NCI-H446 treated with DMSO at 0.1 percent for 48 hours (cell line): ENCODE measurements at regions not wholly inside any gene's neighbourhood (a gene's known extent, or its start where the extent isn't known, plus 50 kb on each side); places are given as distances from the start of the nearest gene placed in this dataset.
A peak's percentile ranks its signal among the peaks of the same experiment; 100 is the strongest.

ENCODE experiments used
- DNase-seq: peaks from one replicate; lab custom pipeline; 2025; lab: John Stamatoyannopoulos, UW

DNA sequence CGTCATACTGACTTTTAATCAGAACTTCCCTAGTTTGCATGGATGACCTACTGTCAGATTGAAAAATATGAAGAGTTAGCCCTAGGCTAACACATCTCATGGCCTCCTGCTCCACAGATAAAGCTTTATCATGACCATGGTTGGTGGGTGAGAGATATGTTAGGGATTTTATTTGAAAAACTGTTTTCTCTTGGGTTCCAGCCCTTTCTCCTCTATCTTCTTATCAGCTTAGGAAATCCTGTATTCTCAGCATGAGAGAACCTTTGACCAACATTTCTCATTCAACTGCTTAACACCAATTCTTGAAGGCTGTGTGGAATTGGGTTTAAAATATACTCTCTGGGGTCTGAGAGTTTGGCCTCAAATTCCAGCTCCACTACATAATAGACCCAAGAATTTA lies 1407.0 kb upstream of the CELF4 start:
- no peak for DNase-seq

DNA sequence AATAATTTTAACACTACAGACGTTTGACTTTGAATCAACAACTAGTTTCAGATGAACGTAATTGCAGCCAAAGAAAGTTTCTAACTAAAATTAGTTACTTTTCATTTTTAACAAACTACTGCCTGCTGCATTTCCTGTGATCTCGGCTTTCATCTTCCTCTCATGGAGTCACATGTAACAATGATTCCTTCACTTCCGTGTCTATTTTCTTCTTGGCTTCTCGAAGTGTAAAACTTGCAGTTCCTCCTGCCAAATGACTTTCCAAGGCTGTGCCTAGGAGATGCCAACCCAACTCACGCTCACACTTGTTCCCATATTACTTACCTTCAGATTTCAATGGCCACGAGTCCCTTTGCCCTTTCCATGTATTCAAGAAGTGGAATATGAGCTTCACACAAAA lies 1406.3 kb upstream of the CELF4 start:
- DNase-seq: no peak

DNA sequence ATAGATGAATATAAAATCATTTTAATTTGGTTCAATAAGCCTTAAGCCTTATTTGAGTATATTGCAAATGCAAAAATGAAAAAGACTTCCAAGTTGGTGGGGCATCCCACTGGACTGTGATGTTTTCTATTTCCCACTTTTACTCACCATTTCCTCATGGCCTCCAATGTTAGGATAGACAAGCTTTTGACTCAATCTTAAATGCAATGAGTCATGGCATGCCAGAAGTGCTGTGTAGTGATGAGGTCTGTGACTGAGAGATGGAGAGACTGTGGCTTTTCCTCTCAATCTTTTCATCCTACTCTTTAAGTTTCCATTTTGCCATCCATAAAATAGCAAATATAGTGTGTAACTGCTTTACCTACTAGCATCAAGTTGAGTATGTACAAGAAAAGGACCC lies 1401.2 kb upstream of the CELF4 start:
- no peak for DNase-seq

DNA sequence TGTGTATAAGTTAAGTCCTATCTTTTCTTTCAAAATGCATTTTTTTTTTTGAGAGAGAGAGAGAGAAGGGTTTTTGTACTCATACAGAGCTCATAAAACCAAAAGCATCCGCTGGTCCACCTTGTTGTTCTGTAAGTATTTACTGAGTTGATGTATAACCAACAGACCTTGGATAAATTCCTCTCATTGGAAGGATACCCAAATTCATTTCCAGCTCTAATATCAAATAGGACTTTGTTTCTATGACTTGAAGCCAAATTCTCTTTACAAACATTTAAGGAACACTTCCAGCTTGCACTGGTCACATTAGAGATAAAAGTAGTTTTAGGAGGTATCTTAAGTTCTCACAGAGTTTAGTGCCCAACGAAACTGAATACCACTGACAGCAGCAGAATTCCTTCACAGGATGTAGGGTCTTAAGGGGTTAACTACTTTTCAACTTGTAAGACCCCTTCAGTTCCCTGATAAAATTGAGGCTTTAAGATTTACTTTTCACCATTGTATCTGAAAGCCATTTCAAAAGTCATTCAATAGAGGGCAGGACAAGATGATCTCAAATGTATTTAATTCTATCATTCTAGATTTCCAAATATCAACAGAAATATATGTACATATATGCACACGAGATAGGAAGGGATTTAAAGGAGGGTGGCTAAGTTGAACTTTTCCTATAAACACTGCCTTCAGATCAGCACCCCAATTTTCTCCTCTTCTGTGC lies 1398.5 kb upstream of the CELF4 start:
- no peak for DNase-seq

DNA sequence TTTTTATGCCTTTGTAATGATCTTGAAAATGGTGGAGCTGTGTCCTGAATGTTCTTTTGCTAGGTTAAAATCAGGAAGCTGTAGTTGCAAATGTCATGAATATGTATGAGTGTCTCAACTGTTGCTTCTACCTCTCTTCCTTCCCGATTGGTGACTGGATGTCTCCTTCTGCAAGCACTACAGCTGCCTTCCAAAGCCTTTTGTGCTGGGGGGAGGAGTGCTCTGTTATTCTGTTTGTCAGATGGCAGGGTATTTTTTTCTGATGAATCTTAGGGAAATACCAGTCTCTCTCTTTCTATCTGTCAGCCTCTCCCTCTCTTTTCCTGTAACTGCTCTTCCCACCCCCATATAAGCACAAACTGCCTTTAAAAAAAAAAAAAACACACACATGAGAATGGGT lies 1396.3 kb upstream of the CELF4 start:
- no peak for DNase-seq

DNA sequence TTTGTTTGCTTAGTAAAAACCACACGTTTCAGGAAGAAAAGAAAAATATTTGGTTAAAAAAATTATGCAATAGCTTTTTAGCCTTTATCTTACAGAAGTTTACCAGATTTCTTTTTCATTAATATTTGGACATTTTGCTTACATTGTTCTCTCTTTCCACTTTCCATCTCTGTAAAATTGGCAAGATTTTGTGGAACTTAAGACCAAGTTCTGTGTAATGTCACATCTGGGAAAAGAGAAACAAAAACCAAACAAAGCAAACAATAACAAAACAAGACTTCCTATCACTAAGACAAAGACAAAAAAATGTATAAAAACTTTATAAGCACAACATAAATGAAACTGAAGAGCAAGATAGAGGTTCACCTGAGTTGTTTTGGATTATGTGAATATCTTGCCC lies 1392.1 kb upstream of the CELF4 start:
- DNase-seq: no peak

DNA sequence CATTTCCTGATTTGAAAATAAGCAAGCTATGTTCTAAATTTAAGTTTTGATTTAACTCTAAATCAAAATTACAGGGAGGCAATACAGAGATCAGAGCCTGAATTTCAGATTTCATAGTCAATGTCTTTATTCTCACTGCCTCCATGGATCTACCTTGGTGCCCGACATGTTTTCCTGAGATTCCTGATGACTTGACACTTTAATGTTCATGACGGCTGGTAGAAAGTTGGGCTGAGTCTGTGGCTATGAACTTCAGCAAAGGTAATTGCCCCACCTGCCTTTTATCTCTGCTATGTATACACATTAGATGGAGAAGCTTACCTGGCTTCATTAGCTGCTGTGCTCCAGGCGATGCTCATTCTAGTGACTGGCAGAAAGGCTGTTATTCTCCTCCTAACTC lies 1390.5 kb upstream of the CELF4 start:
- no peak for DNase-seq

DNA sequence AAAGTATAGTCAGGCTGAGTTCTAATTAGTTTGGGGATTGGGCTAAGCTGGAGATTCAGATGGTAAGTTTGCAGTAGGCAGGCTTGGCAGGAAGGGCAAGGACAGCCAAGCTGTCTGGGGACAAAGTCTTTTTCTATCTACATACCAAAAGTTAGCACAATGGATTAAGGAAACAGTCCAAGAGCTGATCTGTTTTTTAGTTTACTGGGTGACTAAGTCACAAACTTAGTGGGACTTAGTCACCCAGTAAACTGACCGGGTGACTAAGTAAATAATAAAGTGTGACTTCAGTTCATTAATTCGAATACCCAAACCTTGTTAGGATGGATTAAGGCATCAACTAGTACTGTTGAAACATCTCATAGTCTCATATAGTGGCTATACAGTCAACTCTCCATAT lies 1386.0 kb upstream of the CELF4 start:
- DNase-seq: no peak

DNA sequence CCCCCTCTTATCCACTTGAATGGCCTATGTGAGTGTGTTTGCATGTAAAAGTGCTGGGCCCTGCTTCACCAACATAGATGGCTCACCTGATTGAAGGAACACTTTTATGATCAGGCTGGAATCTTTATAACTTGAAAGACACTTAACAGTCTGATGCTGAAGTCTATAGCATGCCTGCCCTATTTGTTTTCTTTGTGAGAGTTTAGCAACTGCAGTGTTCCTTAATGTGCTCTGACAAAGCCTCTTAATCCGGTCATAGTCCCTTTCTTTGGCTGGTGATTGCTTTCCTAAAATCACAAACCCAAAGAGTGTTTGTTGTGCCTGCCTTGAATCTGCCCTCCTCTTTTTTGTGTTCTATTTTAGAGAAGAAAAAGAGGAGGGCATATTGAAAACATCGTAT lies 1382.8 kb upstream of the CELF4 start:
- no peak for DNase-seq

DNA sequence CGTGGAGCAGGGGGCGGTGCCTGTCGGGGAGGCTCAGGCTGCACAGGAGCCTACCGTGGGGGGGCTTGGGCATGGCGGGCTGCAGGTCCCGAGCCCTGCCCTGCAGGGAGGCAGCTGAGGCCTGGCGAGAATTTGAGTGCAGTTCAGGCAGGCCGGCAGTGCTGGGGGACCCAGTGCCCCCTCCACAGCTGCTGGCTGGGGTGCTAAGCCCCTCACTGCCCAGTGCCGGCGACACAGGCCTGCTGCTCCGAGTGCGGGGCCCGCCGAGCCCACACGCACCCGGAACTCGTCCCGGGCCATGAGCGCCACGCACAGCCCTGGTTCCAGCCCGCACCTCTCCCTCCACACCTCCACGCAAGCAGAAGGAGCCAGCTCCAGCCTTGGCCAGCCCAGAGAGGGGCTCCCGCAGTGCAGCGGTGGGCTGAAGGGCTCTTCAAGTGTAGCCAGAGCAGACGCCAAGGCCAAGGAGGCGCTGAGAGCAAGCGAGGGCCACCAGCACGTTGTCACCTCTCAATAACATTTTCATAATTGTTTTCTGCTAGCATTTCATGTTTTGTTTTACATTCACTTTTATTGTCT lies 1378.9 kb upstream of the CELF4 start:
- DNase-seq: no peak

DNA sequence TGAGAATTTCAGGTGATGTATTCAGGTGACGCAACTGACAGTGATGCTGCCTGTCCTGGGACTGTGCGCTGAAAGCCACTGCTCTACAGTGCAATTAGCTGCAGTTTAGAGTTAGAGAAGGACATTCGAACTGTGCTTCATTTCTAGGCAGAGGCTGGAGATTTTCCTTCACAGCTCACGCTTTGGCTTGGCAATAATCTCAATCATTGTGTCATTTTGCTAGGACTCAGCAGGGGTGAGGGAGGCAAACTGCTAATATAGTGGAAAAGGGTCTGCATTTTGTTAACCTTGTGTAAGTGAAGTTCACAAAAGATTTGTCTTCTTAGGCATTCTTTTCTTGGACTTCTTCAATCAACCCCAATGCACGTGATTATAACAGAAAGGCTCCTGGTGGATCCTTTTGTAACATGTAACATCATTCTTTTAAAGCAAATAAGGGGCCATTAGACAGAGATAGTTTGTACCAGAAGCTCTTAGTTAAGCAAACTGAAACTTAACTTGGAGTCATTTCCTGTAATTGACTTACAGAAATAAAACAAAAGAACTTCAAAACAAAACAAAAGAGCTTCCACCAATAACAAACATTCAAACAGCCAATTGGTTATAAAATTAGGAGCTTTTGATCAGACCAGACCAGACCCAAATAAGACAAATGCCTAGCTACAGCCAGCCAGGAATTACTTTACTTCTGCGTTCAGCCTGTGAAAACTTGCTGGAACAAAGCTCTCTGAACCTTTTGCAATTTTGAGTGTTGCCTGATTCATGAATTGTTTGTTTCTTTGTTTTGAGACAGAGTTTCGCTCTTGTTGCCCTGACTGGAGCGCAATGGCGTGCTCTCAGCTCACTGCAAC lies 1376.3 kb upstream of the CELF4 start:
- DNase-seq: no peak

DNA sequence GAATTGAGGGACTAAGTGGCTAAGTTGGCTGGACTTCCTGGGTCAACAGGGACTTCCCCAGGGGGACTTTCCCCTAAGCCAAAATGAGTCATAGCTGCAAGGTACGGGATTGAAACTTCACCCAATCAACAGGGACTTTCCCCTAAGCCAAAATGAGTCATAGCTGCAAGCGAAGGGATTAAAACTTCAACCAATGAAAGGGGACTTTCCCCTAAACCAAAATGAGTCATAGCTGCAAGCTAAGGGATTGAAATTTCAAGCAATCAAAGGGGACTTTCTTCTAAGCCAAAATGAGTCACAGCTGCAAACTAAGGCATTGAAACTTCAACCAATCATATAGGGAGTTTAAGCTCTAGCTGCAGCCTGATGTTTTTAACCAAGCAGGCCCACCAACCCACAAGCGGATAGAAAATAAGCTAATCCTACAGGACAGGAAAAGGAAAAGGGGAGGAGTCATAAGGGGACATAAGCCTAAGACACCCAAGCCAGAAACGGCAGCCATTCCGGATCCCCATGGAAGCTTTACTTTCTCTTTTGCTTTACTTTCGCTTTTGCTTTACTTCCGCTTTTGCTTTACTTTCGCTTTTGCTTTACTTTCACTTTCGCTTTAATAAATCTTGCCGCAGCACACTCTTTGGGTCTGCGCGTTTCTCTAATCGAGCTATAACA lies 1375.4 kb upstream of the CELF4 start:
- no peak for DNase-seq

DNA sequence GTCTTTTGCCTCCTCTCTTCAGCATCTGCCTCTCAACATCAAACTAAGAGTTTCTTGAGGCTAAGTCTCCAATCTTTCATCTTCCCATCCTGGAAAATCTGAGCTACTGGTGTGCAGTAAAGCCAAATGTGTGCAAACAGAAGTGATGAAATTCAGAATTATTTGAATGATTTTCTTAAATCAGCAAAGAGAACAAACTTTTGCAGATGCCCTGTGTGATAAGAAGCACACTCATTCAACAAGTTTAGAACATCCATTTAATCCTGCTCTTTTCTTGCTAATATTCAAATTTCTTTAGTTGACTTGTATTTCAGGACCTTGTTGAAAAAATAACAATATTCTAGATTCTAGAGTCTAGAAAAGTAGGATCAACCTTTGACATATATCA lies 1374.9 kb upstream of the CELF4 start:
- no peak for DNase-seq

DNA sequence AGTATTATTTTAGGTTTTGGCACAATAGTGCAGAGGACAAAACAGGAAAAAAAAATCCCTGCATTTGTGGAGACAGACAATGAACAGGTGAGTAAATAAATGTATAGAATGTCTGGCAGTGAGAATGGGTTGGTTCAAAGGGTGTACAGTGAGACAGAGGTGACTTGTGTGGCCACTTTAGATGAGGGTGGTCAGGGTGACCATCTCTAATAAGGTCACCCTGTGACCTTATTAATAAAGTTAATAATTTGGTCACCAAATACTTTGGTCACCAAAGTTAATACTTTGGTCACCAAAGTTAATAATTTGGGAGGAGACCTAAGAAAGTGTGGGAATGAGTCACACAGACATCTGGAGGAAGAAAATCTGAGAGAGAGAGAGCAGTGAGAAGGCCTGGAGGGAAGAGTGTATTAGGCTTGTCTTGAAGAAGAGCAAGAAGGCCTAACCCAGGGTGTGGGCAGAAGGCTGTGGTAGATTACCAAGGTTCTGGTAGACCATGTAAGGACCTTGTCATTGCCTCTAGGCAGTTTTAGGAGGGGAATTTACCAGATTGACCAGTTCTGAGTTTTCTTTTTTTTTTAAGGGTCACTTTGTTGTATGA lies 1368.4 kb upstream of the CELF4 start:
- DNase-seq: no peak

DNA sequence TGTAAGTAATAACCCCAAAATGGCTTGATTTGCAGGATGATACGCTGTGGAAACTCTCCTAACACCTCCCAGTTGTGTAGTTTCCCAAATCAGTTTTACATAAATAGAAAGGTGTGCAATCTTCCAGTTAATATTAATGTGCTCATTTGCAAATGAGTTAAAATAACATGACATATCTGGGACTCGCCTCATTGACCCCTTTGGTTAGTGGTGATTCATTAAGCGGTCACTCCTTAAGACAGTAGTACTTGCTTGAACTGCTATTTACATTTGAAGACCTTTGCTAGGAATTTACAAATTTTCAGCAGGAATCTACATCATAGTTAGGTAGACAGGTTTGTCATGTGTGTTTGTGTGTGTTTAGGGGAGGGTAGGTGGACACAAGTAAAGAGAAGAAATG lies 1367.7 kb upstream of the CELF4 start:
- no peak for DNase-seq

DNA sequence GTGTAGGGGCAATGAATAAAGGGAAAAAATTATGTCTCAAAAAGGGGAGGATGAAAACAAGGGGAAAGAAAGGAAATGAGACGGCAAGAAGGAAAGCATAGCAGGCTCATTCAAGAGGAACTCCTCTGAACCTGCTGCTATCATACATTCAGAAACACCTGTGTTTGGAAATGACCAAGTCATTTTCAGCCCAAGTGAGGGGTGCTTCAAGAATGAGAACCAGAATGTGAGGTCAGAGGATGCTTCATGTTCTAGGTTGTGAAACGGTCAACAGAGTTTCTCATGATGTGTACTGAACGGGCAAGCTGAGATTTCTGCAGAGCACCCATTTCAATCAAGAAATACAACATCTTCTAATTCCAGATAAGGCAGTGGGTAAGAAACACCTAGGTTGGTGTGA lies 1367.2 kb upstream of the CELF4 start:
- no peak for DNase-seq

DNA sequence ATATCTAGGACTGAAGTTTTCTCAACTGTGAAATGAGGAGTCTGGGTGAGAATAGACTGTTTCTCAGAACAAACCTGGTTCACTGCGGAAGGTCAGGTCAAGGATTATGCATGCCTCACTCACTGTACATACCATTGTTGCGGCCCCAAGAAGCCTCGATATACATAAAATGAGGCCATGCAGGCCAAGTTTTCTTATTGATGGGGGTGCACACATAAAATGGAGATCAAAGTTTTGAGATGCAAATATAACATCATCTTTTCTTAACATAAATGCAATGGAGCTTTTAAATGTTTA lies 1366.1 kb upstream of the CELF4 start:
- DNase-seq: no peak

DNA sequence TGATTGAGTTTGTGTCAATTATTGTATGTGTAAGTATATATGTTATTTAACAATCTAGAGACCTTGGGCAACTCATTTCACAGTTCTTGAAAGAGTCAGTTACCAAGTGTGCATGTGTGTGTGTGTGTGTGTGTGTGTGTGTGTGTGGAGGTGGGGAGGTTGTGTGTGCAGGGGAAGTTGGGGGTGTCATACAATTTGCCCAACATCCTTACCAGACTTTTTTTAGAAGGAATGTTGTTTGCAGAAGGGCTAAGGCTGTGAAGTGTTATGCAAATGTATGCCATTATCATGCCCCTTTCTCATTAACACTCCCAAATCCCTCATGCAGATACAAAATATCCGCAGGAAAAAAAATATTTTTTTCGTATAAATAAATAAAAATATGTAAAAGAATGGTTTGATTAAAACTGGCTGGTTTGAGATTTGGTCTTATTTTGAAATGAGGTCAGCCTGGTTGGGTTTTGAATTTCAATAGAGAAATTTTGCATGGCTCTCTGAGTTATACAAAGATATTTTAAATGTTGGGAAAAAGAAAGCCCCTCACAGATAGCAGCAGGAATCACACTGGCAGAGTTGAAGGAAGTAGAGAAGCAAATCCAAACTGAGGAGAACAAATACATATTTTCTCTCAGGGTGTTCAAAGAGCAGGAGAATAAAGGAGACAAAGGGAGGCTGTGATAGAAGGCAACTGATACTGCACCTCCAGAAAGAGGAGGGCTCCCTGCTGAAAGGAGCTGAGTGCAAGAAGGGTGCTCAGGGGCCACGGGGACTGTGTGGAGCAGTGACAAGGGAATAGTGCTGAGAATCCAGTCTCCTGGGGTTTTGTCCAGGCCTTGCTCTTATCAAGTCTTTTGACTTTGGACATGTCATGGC lies 1365.5 kb upstream of the CELF4 start:
- DNase-seq: no peak

DNA sequence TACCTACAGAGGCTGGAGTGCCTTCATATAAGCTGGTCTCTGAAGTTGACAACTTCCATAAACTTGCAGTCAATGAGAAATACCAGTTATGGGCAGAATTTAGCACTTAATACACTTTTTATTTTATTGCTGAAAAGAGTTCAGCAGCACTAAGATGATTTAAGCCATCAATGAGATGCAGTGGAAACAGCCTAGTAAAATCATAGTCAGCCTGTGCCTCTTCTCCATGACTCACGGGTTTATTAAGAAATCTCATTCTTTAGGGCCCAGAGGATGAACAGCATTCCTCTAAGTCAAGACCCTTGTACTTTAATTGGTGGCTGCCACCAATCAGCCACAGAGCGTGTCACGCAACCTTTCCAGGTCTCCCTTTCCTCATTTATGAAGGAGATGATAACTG lies 1357.9 kb upstream of the CELF4 start:
- DNase-seq: no peak

DNA sequence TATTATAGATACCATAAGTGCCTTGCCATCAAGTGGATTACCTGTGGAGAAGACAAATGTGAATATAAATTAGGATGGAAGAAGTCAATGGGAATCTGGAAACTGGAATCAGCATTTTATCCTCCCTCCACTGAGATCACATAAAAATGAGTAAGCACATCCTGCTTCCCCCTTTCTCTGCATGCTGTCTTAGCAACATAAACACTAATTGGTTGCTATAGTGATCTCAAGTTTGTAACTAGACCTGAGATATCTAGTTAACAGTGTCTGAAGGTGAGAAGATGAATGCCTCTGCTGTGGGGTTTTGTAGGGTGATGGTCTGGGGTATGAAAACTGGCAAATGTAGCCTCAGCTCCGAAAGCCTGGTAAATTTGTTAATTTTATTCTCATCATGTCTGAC lies 1357.5 kb upstream of the CELF4 start:
- DNase-seq: no peak

DNA sequence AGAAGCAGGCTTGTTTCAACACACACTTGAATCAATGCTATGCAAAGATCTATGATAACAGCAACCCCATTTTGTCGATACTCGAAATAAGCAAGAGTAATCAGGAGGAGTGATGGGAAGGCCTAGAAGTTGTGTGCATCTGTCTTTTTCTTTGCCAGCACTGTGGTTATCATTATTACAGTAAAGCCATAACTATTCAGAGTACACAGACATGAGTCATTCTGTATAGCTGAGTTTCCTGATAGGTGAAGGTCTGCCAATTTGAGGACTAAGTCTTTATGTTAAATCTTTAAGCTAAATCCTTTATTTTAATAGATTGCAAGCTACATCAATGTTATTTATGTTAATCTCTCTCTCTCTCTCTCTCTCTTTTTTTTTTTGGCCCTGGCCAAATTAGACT lies 1344.4 kb upstream of the CELF4 start:
- DNase-seq: no peak

DNA sequence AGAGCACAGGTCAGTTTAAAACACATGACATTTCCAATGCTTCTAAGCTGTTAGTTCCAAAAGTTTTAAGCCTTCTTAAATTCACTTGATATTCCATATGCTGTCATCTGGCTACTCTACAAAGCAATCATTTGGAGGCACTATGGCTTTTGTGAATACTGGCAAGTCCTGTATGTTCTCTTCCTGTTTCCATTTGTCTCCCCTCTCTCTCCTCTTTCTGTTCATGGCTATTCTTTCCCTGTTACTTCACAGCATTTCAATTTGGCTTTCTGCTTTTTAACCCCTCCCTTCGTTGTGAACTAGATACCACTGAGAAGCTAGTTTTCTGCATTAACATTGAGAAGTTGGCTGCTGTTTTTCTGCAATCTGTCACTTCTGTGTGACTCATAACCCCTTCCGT lies 1337.2 kb upstream of the CELF4 start:
- DNase-seq: peak; percentile 76
